HCT116 (cell line): ENCODE measurements at regions not wholly inside any gene's neighbourhood (a gene's known extent, or its start where the extent isn't known, plus 50 kb on each side); places are given as distances from the start of the nearest gene placed in this dataset.

Experiments
- EZH2 ChIP-seq: fragments of 200-600 bp; sonication (generic); IDR thresholded peaks from 2 replicates; pipeline ENCODE4 v1.6.1; 2017; ENCODE audit warnings: antibody characterized with exemption, mixed run types
- POLR2A ChIP-seq: IDR thresholded peaks from 2 replicates; pipeline ENCODE4 v1.7.0; 2011; ENCODE audit warnings: borderline replicate concordance; ENCODE audit not compliant: insufficient read depth, insufficient read length; ENCODE audit errors: extremely low read depth
- RAD21 ChIP-seq: IDR thresholded peaks from 2 replicates; pipeline ENCODE4 v1.6.1; 2012; ENCODE audit warnings: low read depth, mild to moderate bottlenecking
- SP1 ChIP-seq: IDR thresholded peaks from 2 replicates; pipeline ENCODE4 v1.6.1; 2012; ENCODE audit warnings: low read depth
- YY1 ChIP-seq: IDR thresholded peaks from 2 replicates; pipeline ENCODE4 v1.6.1; 2011; ENCODE audit warnings: low read length, low read depth, moderate library complexity, mild to moderate bottlenecking; ENCODE audit not compliant: insufficient replicate concordance; ENCODE audit errors: extremely low read depth
- ZBTB33 ChIP-seq: IDR thresholded peaks from 2 replicates; pipeline ENCODE4 v1.6.1; 2011; ENCODE audit warnings: mild to moderate bottlenecking, low read length, moderate library complexity; ENCODE audit not compliant: insufficient replicate concordance; ENCODE audit errors: extremely low read depth
- TF ChIP-seq, protein P1 (sequence below): IDR thresholded peaks from 2 replicates; pipeline ENCODE4 v1.6.1; 2012
- TF ChIP-seq, protein P2 (sequence below), 3 experiments: fragments of 200-600 bp in 1 of 3; sonication (generic) in 1 of 3; IDR thresholded peaks in 2 of 3; conservative IDR thresholded peaks in 1 of 3; 2 replicates each; pipeline ENCODE4 v1.5.1; 2012 to 2017; ENCODE audit warnings: low read depth in 2 of 3, low read length in 2 of 3, antibody characterized with exemption in 1 of 3, borderline replicate concordance in 1 of 3, control low read depth in 1 of 3, mild to moderate bottlenecking in 1 of 3, mixed read lengths in 1 of 3, mixed run types in 1 of 3, moderate library complexity in 1 of 3; ENCODE audit not compliant: insufficient read depth in 1 of 3

DNA sequence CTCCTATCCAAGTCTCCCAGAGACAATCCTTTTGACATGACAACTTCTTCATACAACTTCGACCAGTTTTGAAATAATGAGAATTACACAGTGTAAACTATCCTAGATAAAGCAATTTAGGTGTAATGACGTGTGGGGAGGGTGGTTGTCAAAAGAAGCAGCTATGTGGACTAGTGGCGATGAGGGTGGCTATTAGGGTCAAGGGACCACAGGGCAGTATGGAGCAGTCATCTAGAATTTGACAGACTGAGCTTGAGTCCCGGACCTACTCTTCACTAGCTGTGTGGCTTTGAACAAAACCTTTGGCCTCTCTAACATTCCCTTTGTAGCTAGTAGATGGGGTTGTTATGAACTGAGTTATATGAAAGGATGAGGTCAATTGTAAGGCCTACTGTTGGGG, 247.1 kb downstream of the HAPSTR1 start:
- no peak for TF ChIP-seq SP1
- TF ChIP-seq YY1: no peak
- TF ChIP-seq RAD21: no peak
- TF ChIP-seq, protein P1, sequence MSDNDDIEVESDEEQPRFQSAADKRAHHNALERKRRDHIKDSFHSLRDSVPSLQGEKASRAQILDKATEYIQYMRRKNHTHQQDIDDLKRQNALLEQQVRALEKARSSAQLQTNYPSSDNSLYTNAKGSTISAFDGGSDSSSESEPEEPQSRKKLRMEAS: no peak
- TF ChIP-seq POLR2A: no peak
- TF ChIP-seq, protein P2, sequence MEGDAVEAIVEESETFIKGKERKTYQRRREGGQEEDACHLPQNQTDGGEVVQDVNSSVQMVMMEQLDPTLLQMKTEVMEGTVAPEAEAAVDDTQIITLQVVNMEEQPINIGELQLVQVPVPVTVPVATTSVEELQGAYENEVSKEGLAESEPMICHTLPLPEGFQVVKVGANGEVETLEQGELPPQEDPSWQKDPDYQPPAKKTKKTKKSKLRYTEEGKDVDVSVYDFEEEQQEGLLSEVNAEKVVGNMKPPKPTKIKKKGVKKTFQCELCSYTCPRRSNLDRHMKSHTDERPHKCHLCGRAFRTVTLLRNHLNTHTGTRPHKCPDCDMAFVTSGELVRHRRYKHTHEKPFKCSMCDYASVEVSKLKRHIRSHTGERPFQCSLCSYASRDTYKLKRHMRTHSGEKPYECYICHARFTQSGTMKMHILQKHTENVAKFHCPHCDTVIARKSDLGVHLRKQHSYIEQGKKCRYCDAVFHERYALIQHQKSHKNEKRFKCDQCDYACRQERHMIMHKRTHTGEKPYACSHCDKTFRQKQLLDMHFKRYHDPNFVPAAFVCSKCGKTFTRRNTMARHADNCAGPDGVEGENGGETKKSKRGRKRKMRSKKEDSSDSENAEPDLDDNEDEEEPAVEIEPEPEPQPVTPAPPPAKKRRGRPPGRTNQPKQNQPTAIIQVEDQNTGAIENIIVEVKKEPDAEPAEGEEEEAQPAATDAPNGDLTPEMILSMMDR (IDR thresholded peaks at IDR 0.05 in 2 of 3, conservative IDR thresholded peaks at IDR 0.05 in 1 of 3; ENCODE audit: borderline replicate concordance in 1 of 3, insufficient read depth in 1 of 3, low read depth in 2 of 3, low read length in 2 of 3): no peak
- no peak for TF ChIP-seq EZH2
- TF ChIP-seq ZBTB33: no peak
